ENCODE measurements at regions not wholly inside any gene's neighbourhood (a gene's known extent, or its start where the extent isn't known, plus 50 kb on each side); places are given as distances from the start of the nearest gene placed in this dataset.

DNA sequence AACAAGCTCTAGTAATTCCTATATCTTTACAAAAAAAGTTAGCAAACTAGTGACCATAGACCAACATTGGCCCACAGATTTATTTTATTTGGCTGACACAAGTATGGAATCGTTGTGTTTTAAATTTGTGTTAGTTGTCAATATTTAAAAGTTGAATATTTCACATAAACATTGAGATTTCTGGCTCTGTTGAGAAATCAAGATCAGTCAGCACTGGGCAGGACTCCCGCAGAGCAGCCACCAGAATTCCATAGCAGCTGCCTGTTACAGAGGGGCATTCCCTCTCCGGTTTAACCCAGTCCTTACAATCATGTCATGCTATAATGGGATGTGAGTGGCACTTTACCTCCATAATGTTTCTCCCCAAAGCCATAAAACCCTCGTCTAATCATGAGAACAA lies 79.2 kb upstream of the NRIP1 start:
- ATAC-seq (ENCODE audit: insufficient read depth, low FRiP score) (no peak), DNase-seq (no peak)
- WGBS, 2 donors = 66 to 81% methylated on average over 4 of the region's 4 CpGs
- H3K27ac ChIP-seq (ENCODE audit: low read depth in 1 of 2, low read length in 1 of 2) = no peak overlapping the region
- TF ChIP-seq, protein P1, sequence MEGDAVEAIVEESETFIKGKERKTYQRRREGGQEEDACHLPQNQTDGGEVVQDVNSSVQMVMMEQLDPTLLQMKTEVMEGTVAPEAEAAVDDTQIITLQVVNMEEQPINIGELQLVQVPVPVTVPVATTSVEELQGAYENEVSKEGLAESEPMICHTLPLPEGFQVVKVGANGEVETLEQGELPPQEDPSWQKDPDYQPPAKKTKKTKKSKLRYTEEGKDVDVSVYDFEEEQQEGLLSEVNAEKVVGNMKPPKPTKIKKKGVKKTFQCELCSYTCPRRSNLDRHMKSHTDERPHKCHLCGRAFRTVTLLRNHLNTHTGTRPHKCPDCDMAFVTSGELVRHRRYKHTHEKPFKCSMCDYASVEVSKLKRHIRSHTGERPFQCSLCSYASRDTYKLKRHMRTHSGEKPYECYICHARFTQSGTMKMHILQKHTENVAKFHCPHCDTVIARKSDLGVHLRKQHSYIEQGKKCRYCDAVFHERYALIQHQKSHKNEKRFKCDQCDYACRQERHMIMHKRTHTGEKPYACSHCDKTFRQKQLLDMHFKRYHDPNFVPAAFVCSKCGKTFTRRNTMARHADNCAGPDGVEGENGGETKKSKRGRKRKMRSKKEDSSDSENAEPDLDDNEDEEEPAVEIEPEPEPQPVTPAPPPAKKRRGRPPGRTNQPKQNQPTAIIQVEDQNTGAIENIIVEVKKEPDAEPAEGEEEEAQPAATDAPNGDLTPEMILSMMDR (IDR thresholded peaks at IDR 0.05; ENCODE audit: control extremely low read depth, extremely low read depth) = no peak
- peaks cover 0 to 12% (median 3%) of the 10 kb centered on the region in 5 donors for H3K4me1 ChIP-seq (ENCODE audit: control insufficient read depth in 5 of 5, insufficient read depth in 5 of 5, low read length in 5 of 5)
- H3K27me3 ChIP-seq (ENCODE audit: control insufficient read depth in 3 of 3, insufficient read depth in 3 of 3, low read length in 2 of 3) = no peaks in the 10 kb centered on the region
- no peaks in the 10 kb centered on the region for H3K9me3 ChIP-seq (ENCODE audit: control insufficient read depth in 4 of 4, insufficient read depth in 3 of 4, low read length in 3 of 4)
- H3K9ac ChIP-seq (ENCODE audit: insufficient read depth in 1 of 2, low read length in 2 of 2) = no peak overlapping the region
- no peak overlapping the region for H3K4me3 ChIP-seq
- no peaks in the 10 kb centered on the region for H3K36me3 ChIP-seq (ENCODE audit: control insufficient read depth in 4 of 4, insufficient read depth in 4 of 4, low read length in 4 of 4)

DNA sequence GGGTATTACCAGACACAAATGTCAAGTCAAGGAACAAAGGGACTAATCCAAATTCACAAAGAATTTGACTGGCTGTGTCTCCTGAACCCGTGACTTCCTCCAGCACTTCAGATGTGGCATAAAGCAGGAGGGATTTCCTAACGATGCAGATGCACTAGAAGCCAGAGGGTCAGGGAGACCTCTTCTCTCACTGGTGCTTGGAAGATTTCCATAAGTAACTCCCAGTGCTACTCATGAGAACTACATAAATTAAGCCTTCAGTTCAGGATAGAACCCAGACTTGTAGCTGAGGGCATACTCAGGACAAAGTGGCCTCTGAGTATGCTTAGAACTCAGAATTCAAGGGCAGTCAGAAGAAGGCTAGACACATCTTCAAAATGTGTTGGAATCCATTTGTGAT lies 83.6 kb upstream of the NRIP1 start:
- Histone ChIP-seq H3K9me3 (ENCODE audit: control insufficient read depth in 4 of 4, insufficient read depth in 3 of 4, low read length in 3 of 4) (no peaks in the 10 kb centered on the region), H3K36me3 (ENCODE audit: control insufficient read depth in 4 of 4, insufficient read depth in 4 of 4, low read length in 4 of 4) (no peaks in the 10 kb centered on the region), H3K9ac (ENCODE audit: insufficient read depth in 1 of 2, low read length in 2 of 2) (no peak overlapping the region), H3K4me3 (no peak overlapping the region), H3K4me1 (ENCODE audit: control insufficient read depth in 5 of 5, insufficient read depth in 5 of 5, low read length in 5 of 5) (no peaks in the 10 kb centered on the region), H3K27ac (ENCODE audit: low read depth in 1 of 2, low read length in 1 of 2) (no peak overlapping the region), H3K27me3 (ENCODE audit: control insufficient read depth in 3 of 3, insufficient read depth in 3 of 3, low read length in 2 of 3) (no peaks in the 10 kb centered on the region)
- DNase-seq (no peak), ATAC-seq (ENCODE audit: insufficient read depth, low FRiP score) (no peak)
- TF ChIP-seq, protein P1 (IDR thresholded peaks at IDR 0.05; ENCODE audit: control extremely low read depth, extremely low read depth) = no peak
- 72 to 88% methylated on average over 2 of the region's 2 CpGs for WGBS, 2 donors

DNA sequence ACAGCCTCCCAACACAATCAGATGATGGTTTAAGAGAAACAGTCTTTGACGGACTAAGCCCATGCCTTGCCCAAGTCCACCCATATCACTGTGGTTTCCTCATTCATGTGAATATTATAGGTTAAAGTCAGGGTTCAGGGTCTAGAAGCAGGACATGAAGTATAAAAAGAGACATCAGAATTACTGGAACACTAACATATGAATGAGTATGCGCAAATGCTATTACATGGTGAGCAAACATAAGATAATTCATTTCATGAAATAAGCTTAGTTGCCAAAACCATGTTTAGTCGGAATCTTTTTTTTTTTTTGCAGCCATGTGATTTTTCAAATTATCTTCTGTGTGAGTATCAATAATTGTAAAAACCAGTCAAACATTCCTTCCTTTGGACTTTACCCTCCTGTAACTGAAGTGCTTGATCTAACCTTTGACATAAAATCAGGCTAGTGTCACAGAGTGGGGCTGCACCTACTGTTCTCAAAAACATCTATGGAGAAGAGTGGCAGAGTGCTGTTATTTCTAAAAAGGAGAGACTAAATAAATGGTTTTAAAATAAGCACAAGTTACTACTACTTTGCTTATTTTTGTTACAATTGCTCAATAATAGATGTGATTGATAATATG lies 84.9 kb upstream of the NRIP1 start:
- H3K9me3 ChIP-seq (ENCODE audit: control insufficient read depth in 4 of 4, insufficient read depth in 3 of 4, low read length in 3 of 4) = no peaks in the 10 kb centered on the region
- DNase-seq (no peak), ATAC-seq (ENCODE audit: insufficient read depth, low FRiP score) (no peak)
- whole genome bisulfite sequencing, 2 donors = 95 to 98% methylated on average over 3 of the region's 3 CpGs
- no peak overlapping the region for H3K4me3 ChIP-seq
- H3K9ac ChIP-seq (ENCODE audit: insufficient read depth in 1 of 2, low read length in 2 of 2) = no peak overlapping the region
- no peaks in the 10 kb centered on the region for H3K4me1 ChIP-seq (ENCODE audit: control insufficient read depth in 5 of 5, insufficient read depth in 5 of 5, low read length in 5 of 5)
- no peaks in the 10 kb centered on the region for H3K36me3 ChIP-seq (ENCODE audit: control insufficient read depth in 4 of 4, insufficient read depth in 4 of 4, low read length in 4 of 4)
- TF ChIP-seq, protein P1 (IDR thresholded peaks at IDR 0.05; ENCODE audit: control extremely low read depth, extremely low read depth) = no peak
- no peak overlapping the region for H3K27ac ChIP-seq (ENCODE audit: low read depth in 1 of 2, low read length in 1 of 2)
- no peaks in the 10 kb centered on the region for H3K27me3 ChIP-seq (ENCODE audit: control insufficient read depth in 3 of 3, insufficient read depth in 3 of 3, low read length in 2 of 3)

Measured in lung (tissue), 11 donors.